ENCODE measurements at regions not wholly inside any gene's neighbourhood (a gene's known extent, or its start where the extent isn't known, plus 50 kb on each side); places are given as distances from the start of the nearest gene placed in this dataset.

GRCh38 chr16:6645768-6646568, 686.7 kb upstream of the RBFOX1 start:
- Histone ChIP-seq H3K27ac (ENCODE audit: insufficient read depth, low read depth, low read length) (no peak overlapping the region), H3K27me3 (ENCODE audit: control insufficient read depth in 2 of 2, insufficient read depth in 2 of 2, low read length in 2 of 2) (no peaks in the 10 kb centered on the region), H4K20me1 (replicated peaks; ENCODE audit: control insufficient read depth, extremely low read depth, insufficient read depth, low read length) (no peaks in the 10 kb centered on the region), H3K4me3 (replicated peaks in 1 of 3; ENCODE audit: insufficient read depth in 1 of 3, low read depth in 1 of 3, low read length in 3 of 3) (no peak overlapping the region), H3K9me3 (replicated peaks; ENCODE audit: control insufficient read depth, insufficient read depth, low read length) (no peaks in the 10 kb centered on the region), H2AFZ (ENCODE audit: low read depth, low read length) (no peak overlapping the region), H3K36me3 (ENCODE audit: control insufficient read depth in 2 of 2, extremely low read depth in 1 of 2, insufficient read depth in 2 of 2, low read length in 2 of 2) (no peaks in the 10 kb centered on the region), H3K4me1 (ENCODE audit: control insufficient read depth, extremely low read depth, insufficient read depth, low read length) (no peaks in the 10 kb centered on the region), H3K4me2 (ENCODE audit: insufficient read depth, low read length) (no peak overlapping the region), H3K9ac (replicated peaks; ENCODE audit: extremely low read depth, insufficient read depth, low read length) (no peak overlapping the region), H3K9me1 (replicated peaks; ENCODE audit: control insufficient read depth, extremely low read depth, insufficient read depth, low read length) (no peaks in the 10 kb centered on the region), H3K79me2 (ENCODE audit: control insufficient read depth, insufficient read depth, low read length) (no peaks in the 10 kb centered on the region)
- dilution Hi-C loops (cut with MboI; ENCODE audit: extremely low pct_ligation_motif_present, low sequenced_read_pairs): no loop called here
- intact Hi-C loops (cut with micrococcal nuclease): no loop called here
- ChIA-PET CTCF (no interaction called here), POLR2A (no interaction called here)
- no peak for FAIRE-seq
- TF ChIP-seq, protein P1, sequence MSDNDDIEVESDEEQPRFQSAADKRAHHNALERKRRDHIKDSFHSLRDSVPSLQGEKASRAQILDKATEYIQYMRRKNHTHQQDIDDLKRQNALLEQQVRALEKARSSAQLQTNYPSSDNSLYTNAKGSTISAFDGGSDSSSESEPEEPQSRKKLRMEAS (IDR thresholded peaks at IDR 0.05; ENCODE audit: insufficient read depth, insufficient read length): no peak
- no peak for TF ChIP-seq GATA2 (IDR thresholded peaks at IDR 0.05; ENCODE audit: insufficient read depth, insufficient read length, low read depth, low read length)
- TF ChIP-seq, protein P2, sequence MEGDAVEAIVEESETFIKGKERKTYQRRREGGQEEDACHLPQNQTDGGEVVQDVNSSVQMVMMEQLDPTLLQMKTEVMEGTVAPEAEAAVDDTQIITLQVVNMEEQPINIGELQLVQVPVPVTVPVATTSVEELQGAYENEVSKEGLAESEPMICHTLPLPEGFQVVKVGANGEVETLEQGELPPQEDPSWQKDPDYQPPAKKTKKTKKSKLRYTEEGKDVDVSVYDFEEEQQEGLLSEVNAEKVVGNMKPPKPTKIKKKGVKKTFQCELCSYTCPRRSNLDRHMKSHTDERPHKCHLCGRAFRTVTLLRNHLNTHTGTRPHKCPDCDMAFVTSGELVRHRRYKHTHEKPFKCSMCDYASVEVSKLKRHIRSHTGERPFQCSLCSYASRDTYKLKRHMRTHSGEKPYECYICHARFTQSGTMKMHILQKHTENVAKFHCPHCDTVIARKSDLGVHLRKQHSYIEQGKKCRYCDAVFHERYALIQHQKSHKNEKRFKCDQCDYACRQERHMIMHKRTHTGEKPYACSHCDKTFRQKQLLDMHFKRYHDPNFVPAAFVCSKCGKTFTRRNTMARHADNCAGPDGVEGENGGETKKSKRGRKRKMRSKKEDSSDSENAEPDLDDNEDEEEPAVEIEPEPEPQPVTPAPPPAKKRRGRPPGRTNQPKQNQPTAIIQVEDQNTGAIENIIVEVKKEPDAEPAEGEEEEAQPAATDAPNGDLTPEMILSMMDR (IDR thresholded peaks at IDR 0.05; ENCODE audit: extremely low read depth in 1 of 2, insufficient read depth in 1 of 2, low read depth in 1 of 2, low read length in 2 of 2): no peak
- no peak for TF ChIP-seq POLR2A (IDR thresholded peaks at IDR 0.05; ENCODE audit: low read depth, low read length)
- TF ChIP-seq FOS (IDR thresholded peaks at IDR 0.05; ENCODE audit: borderline replicate concordance, insufficient read depth, low read length): no peak
- TF ChIP-seq JUN (IDR thresholded peaks at IDR 0.05; ENCODE audit: borderline replicate concordance, insufficient read depth, insufficient read length, low read depth): no peak
- no peak for TF ChIP-seq EZH2 (IDR thresholded peaks at IDR 0.05; ENCODE audit: borderline replicate concordance, low read depth, low read length, severe bottlenecking)
- TF ChIP-seq POLR2AphosphoS5 (IDR thresholded peaks at IDR 0.05; ENCODE audit: insufficient read depth, low read depth, low read length): no peak
- no peak for TF ChIP-seq MYC (IDR thresholded peaks at IDR 0.05; ENCODE audit: low read depth, low read length)
- no peak for DNase-seq (ENCODE audit: low read depth, low spot score)
- BruUV-seq (replicated peaks): no TSS peak
